Kidney (tissue), 13 donors: ENCODE measurements at regions not wholly inside any gene's neighbourhood (a gene's known extent, or its start where the extent isn't known, plus 50 kb on each side); places are given as distances from the start of the nearest gene placed in this dataset.
A peak's percentile ranks its signal among the peaks of the same experiment; 100 is the strongest.

ENCODE experiments used
- DNase-seq, 5 donors: peaks; one replicate each; pipeline ENCODE4 v3.0.0-alpha.2; 2013 to 2020
- FAIRE-seq: peaks from 2 replicates; lab custom pipeline; 2012; peaks lifted over from hg19 to GRCh38; lab: Jason Lieb, UNC
- H3K27ac ChIP-seq, 2 donors: one replicate each; pipeline ENCODE4 v1.7.0; 2013; ENCODE audit warnings: low read depth in 2 of 2, low read length in 2 of 2, inconsistent platforms in 1 of 2
- H3K27me3 ChIP-seq: one replicate; pipeline ENCODE4 v1.7.1; 2013; ENCODE audit warnings: low read length, inconsistent platforms; ENCODE audit not compliant: control insufficient read depth, insufficient read depth
- H3K36me3 ChIP-seq, 3 donors: one replicate each; pipeline versions ENCODE4 v1.7.0 to v1.7.1; 2013; ENCODE audit warnings: low read length in 3 of 3, control low read depth in 1 of 3, inconsistent platforms in 1 of 3; ENCODE audit not compliant: insufficient read depth in 3 of 3, control insufficient read depth in 2 of 3
- H3K4me1 ChIP-seq, 3 donors: one replicate each; pipeline versions ENCODE4 v1.7.0 to v1.7.1; 2013; ENCODE audit warnings: low read length in 3 of 3, inconsistent platforms in 1 of 3, low read depth in 1 of 3; ENCODE audit not compliant: control insufficient read depth in 2 of 3, insufficient read depth in 2 of 3
- H3K4me3 ChIP-seq, 3 donors: one replicate each; pipeline versions ENCODE4 v1.7.0 to v1.8.1; 2013; ENCODE audit warnings: low read length in 3 of 3, control low read depth in 1 of 3, inconsistent platforms in 1 of 3
- H3K9ac ChIP-seq, 3 donors: one replicate each; pipeline versions ENCODE4 v1.7.0 to v1.7.1; 2013; ENCODE audit warnings: low read length in 3 of 3, control low read depth in 1 of 3, inconsistent platforms in 1 of 3
- H3K9me3 ChIP-seq, 3 donors: one replicate each; pipeline versions ENCODE4 v1.7.0 to v1.7.1; 2013; ENCODE audit warnings: low read length in 3 of 3, control low read depth in 1 of 3, inconsistent platforms in 1 of 3; ENCODE audit not compliant: control insufficient read depth in 2 of 3, insufficient read depth in 1 of 3
- CTCF ChIP-seq: IDR thresholded peaks from 3 replicates; pipeline ENCODE4 v1.5.1; 2012; ENCODE audit warnings: mild to moderate bottlenecking, moderate library complexity, borderline replicate concordance; ENCODE audit not compliant: insufficient read depth; ENCODE audit errors: extremely low read depth
- intact Hi-C: fragments of 100-400 bp; cut with DNase I; formaldehyde crosslinking; loops from one replicate; pipeline ENCODE4 v1.11.1; 2022
- donor health status: control.
- donor health status: control.
- donor health status: control.
- donor health status: control.
- donor health status: control.
- donor health status: DM: yes; HTN: yes; CAD: no.
- donor health status: Normal renal cell carcinoma (clear cell type).

GRCh38 chr2:118607641-118608040, 239.8 kb downstream of the EN1 start:
- H3K27me3 ChIP-seq, result no peaks in the 10 kb centered on the region
- no peak for DNase-seq
- H3K9me3 ChIP-seq, result no peaks in the 10 kb centered on the region
- no peak for TF ChIP-seq CTCF
- no peak overlapping the region for H3K4me3 ChIP-seq
- H3K27ac ChIP-seq, result no peak overlapping the region
- no peak overlapping the region for H3K9ac ChIP-seq
- H3K4me1 ChIP-seq, result peaks cover 0 to 4% (median 0%) of the 10 kb centered on the region in 3 donors
- intact Hi-C loops, result no loop called here
- no peaks in the 10 kb centered on the region for H3K36me3 ChIP-seq
- FAIRE-seq, result no peak

GRCh38 chr2:118604811-118605210, 242.6 kb downstream of the EN1 start:
- TF ChIP-seq CTCF, result no peak
- Histone ChIP-seq H3K4me3 (no peak overlapping the region), H3K27ac (peak overlapping the region; percentile 21 to 44), H3K36me3 (no peaks in the 10 kb centered on the region), H3K27me3 (no peaks in the 10 kb centered on the region), H3K4me1 (peaks cover 0 to 4% (median 0%) of the 10 kb centered on the region in 3 donors), H3K9me3 (no peaks in the 10 kb centered on the region), H3K9ac (no peak overlapping the region)
- FAIRE-seq (no peak), DNase-seq (no peak)
- intact Hi-C loops, result no loop called here

GRCh38 chr2:118604371-118604770, 243.1 kb downstream of the EN1 start:
- no peaks in the 10 kb centered on the region for H3K9me3 ChIP-seq
- no peaks in the 10 kb centered on the region for H3K27me3 ChIP-seq
- H3K9ac ChIP-seq, result no peak overlapping the region
- intact Hi-C loops, result no loop called here
- no peak for TF ChIP-seq CTCF
- peak overlapping the region; percentile 21 to 44 for H3K27ac ChIP-seq
- DNase-seq, result peak in 1 of 5 donors; percentile 17
- peaks cover 0 to 4% (median 0%) of the 10 kb centered on the region in 3 donors for H3K4me1 ChIP-seq
- H3K36me3 ChIP-seq, result no peaks in the 10 kb centered on the region
- no peak overlapping the region for H3K4me3 ChIP-seq
- no peak for FAIRE-seq

- no peak for TF ChIP-seq CTCF
- no peak for FAIRE-seq
- DNase-seq, result no peak
- Histone ChIP-seq H3K9me3 (no peaks in the 10 kb centered on the region), H3K4me1 (peaks cover 0 to 6% (median 0%) of the 10 kb centered on the region in 3 donors), H3K27me3 (no peaks in the 10 kb centered on the region), H3K36me3 (no peaks in the 10 kb centered on the region), H3K4me3 (no peak overlapping the region), H3K27ac (no peak overlapping the region), H3K9ac (no peak overlapping the region)
- intact Hi-C loops, result no loop called here
These were observed 248.3 kb downstream of the EN1 start for GRCh38 chr2:118599141-118599540.
